Motor neuron (in vitro differentiated cells): ENCODE measurements at regions not wholly inside any gene's neighbourhood (a gene's known extent, or its start where the extent isn't known, plus 50 kb on each side); places are given as distances from the start of the nearest gene placed in this dataset.
A peak's percentile ranks its signal among the peaks of the same experiment; 100 is the strongest.
"Not testable (repeated sequence)": the region's sequence is repeated elsewhere in the genome, so short reads cannot be mapped to it uniquely, and the experiment has no call there.

ENCODE experiments used
- ATAC-seq, 8 experiments: fragments of 200-7000 bp; cut with Tn5 transposase; replicated peaks in 6 of 8; 2 replicates each; pipeline ENCODE4 v1.8.0; 2021; ENCODE audit warnings: mild to moderate bottlenecking in 8 of 8, moderate library complexity in 8 of 8
- H3K27ac ChIP-seq, 2 donors: fragments of 250-450 bp; sonication (Bioruptor Pico); 2 replicates each; pipeline ENCODE4 v1.9.0; 2021; ENCODE audit warnings: antibody characterized with exemption in 2 of 2, mild to moderate bottlenecking in 2 of 2, moderate library complexity in 1 of 2
- H3K4me1 ChIP-seq, 2 donors: fragments of 250-450 bp; sonication (Bioruptor Pico); replicated peaks in 1 of 2; 2 replicates each; pipeline ENCODE4 v1.6.1; 2021; ENCODE audit warnings: antibody characterized with exemption in 2 of 2, mild to moderate bottlenecking in 2 of 2, moderate library complexity in 1 of 2
- H3K4me3 ChIP-seq, 5 donors: fragments of 250-450 bp; sonication (Bioruptor Pico); 2 replicates each; pipeline ENCODE4 v1.9.0; 2021; ENCODE audit warnings: antibody characterized with exemption in 5 of 5, mild to moderate bottlenecking in 5 of 5, moderate library complexity in 4 of 5
- WGBS, 10 experiments: fragments of 450-650 bp; shearing (Covaris generic); methylation state at CpG; one replicate each; pipeline ENCODE4 v1.0.0; 2022; 5-methylcytosine and 5-hydroxymethylcytosine counted together
- in situ Hi-C, 9 experiments: fragments of 400-800 bp; cut with MboI; loops; one replicate each; pipeline ENCODE4 v1.15.0; 2021; ENCODE audit warnings: low sequenced_read_pairs in 9 of 9, low pct_unique_long_range_greater_than_20kb in 2 of 9; ENCODE audit not compliant: unreplicated experiment in 9 of 9

GRCh38 chr11:98732947-98733346 is 287.8 kb upstream of the CNTN5 start:
- 0 to 100% (median 89%) methylated on average over 1 of the region's 1 CpG; no CpG with 5 or more reads in 5 of the 10 experiments for WGBS, 10 experiments

DNA sequence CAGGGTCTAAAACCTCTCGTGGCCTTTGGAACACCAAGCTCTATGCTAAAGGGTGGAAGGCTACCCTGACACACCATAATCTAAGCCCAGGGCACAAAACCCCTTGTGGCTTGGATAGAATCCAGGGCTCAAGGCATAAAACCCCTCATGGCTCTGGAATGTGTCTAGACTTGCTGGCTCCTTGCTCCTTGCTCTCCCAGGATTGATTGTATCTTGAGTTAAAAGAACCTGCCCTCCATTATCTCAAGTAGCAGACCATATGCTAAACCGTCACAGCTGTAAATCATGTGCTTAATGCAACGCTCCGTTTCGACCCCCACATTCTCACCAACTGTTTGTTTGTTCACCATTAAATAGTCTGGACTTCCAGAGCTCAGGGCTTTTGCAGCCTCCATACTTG is 287.4 kb upstream of the CNTN5 start:
- ATAC-seq, in situ Hi-C loops: not testable (repeated sequence)

More at GRCh38 chr11:98732947-98733346, 287.8 kb upstream of the CNTN5 start:
- Histone ChIP-seq H3K4me1 (no peaks in the 10 kb centered on the region), H3K27ac (no peak overlapping the region), H3K4me3 (no peak overlapping the region)
- no peak for ATAC-seq
- in situ Hi-C loops = no loop called here

DNA sequence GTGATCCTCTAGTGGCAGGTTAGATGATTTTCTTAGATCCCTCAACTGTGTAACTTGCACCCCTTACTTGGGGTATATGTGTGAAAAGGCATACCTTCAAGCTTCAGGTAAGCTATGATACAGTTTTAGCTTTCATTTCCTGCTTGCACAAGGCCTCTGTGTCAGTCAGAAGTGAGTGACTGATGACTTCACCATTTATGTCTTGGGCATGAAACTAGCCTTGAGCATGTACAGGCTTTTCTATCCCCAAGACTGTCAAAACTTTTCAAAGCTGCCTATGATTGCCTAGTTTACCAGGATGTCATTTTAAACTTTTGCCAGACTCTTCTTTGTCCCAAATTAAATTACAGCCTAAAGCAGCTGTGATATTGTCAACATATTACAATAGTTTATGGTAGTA is 286.1 kb upstream of the CNTN5 start:
- no peak overlapping the region for H3K4me3 ChIP-seq
- in situ Hi-C loops = no loop called here
- no peak overlapping the region for H3K27ac ChIP-seq
- ATAC-seq = no peak
- H3K4me1 ChIP-seq = no peaks in the 10 kb centered on the region

More for the DNA sequence above, 287.4 kb upstream of the CNTN5 start:
- H3K27ac ChIP-seq, H3K4me1 ChIP-seq, H3K4me3 ChIP-seq: not testable (repeated sequence)
- 0 to 80% (median 12%) methylated on average over 1 to 5 of the region's 5 CpGs; no CpG with 5 or more reads in 1 of the 10 experiments for WGBS, 10 experiments

DNA sequence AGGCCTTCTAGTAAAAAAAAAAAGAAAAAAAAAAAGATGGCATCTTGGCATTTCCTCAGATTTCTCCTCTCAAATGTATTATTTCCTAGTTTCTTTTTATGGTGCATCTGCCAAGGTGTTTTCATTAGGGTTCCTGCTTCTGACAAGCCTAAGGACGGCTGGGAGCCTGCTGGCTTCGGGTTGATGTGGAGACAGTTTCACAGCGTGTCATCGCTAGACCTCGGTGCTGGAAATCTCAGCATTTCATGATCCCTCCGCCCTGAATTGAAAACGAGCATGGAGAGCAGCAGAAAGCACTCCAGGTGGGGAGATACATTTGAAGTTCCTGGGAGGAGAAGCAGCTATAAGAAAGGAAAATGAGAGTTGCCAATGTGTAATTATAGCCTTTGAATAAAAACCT is 283.9 kb upstream of the CNTN5 start:
- in situ Hi-C loops = no loop called here
- WGBS, 10 experiments = 22 to 96% (median 86%) methylated on average over 3 to 7 of the region's 7 CpGs; no CpG with 5 or more reads in 3 of the 10 experiments
- no peak overlapping the region for H3K4me3 ChIP-seq
- no peaks in the 10 kb centered on the region for H3K4me1 ChIP-seq
- no peak overlapping the region for H3K27ac ChIP-seq
- no peak for ATAC-seq

GRCh38 chr11:98740321-98740720 is 280.4 kb upstream of the CNTN5 start:
- in situ Hi-C loops = no loop called here
- no peak for ATAC-seq
- Histone ChIP-seq H3K4me1 (no peaks in the 10 kb centered on the region), H3K27ac (no peak overlapping the region), H3K4me3 (no peak overlapping the region)

DNA sequence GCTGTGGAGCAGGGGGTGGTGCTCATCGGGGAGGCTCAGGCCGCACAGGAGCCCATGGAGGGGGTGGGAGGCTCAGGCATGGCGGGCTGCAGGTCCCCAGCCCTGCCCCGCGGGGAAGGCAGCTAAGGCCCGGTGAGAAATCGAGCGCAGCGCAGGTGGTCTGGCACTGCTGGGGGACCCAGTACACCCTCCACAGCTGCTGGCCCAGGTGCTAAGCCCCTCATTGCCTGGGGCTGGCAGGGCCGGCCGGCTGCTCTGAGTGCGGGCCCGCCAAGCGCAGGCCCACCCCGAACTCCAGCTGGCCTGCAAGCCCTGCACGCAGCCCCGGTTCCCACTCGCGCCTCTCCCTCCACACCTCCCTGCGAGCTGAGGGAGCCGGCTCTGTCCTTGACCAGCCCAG is 257.3 kb upstream of the CNTN5 start:
- 100% methylated on average over 2 of the region's 21 CpGs; no CpG with 5 or more reads in 9 of the 10 experiments for WGBS, 10 experiments

DNA sequence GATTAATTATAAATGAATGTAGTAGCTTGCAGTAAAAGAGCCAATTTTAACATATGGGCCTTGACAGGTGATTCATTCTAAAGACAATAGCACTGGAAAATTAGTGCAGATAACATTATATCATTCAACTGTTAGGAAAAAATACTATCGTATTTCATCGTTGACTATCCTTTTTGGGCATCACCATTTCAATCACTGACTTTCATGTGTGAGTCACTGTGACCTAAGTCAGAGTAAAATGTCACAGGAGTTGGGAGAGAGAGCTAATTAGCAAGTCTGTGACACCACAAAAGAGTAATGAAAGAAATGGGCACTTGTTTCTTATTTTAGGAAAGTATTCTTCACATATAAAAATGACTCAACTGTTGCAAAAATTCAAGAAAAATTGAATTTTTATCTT is 253.8 kb upstream of the CNTN5 start:
- Histone ChIP-seq H3K4me3 (no peak overlapping the region), H3K27ac (no peak overlapping the region), H3K4me1 (no peaks in the 10 kb centered on the region)
- ATAC-seq = peak in 5 of 8 experiments; percentile 63 to 79 (median 73)
- 0 to 49% (median 20%) methylated on average over 1 to 2 of the region's 2 CpGs; no CpG with 5 or more reads in 1 of the 10 experiments for WGBS, 10 experiments
- in situ Hi-C loops = no loop called here

More for the DNA sequence above, 257.3 kb upstream of the CNTN5 start:
- H3K4me1 ChIP-seq, H3K4me3 ChIP-seq, ATAC-seq, in situ Hi-C loops, H3K27ac ChIP-seq: not testable (repeated sequence)

GRCh38 chr11:98770046-98770445 is 250.7 kb upstream of the CNTN5 start:
- H3K4me3 ChIP-seq, ATAC-seq, H3K4me1 ChIP-seq, H3K27ac ChIP-seq, in situ Hi-C loops: not testable (repeated sequence)
- no CpG with 5 or more reads among the region's 29 CpGs for WGBS, 10 experiments

DNA sequence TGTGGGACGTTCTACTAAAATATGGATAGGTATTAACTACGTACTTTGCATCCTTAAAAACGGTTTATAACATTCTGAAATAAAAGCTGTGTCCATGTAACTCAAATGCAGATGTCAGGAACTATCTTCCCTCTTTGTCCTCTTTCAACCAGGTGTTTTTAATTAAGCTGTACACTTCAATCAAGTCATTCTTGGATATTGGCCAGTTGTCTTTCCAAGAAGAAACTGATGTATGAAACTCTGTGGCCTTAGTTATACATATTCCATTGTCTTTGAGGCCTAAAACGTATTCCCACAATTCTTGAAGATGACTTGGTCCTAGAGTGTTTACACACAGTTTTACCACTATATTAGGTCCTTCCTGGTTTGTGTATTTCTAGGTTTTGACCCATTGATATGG is 249.0 kb upstream of the CNTN5 start:
- WGBS, 10 experiments = 0 to 100% (median 78%) methylated on average over 1 to 4 of the region's 4 CpGs
- in situ Hi-C loops = no loop called here
- H3K27ac ChIP-seq = no peak overlapping the region
- no peaks in the 10 kb centered on the region for H3K4me1 ChIP-seq
- no peak for ATAC-seq
- no peak overlapping the region for H3K4me3 ChIP-seq

- no peak overlapping the region for H3K4me3 ChIP-seq
- in situ Hi-C loops = no loop called here
- no peaks in the 10 kb centered on the region for H3K4me1 ChIP-seq
- no peak for ATAC-seq
- no peak overlapping the region for H3K27ac ChIP-seq
- WGBS, 10 experiments = 0 to 90% (median 79%) methylated on average over 1 to 2 of the region's 2 CpGs
These were observed 247.9 kb upstream of the CNTN5 start for GRCh38 chr11:98772893-98773292.

- WGBS, 10 experiments = 0 to 100% (median 53%) methylated on average over 1 to 2 of the region's 2 CpGs; no CpG with 5 or more reads in 4 of the 10 experiments
These were observed 227.5 kb upstream of the CNTN5 start for GRCh38 chr11:98793276-98793675.

DNA sequence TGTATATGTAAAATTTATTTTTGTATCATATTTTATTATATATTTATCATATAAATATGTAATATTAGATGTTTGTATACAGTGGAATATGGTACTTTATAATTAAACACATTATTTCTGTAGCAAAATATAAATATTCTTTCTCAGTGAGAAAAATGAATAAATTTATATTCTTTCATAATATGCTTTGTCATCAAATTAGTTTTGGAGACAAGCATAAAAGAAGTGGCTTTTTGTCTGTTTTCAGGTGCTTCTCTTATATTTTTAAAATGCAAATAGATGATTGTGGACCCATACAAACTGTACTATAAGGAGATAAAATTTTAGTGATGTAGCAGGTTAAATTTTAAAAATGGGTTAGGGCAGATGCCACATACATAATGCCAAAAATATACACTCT is 222.4 kb upstream of the CNTN5 start:
- in situ Hi-C loops = no loop called here
- Histone ChIP-seq H3K4me3 (no peak overlapping the region), H3K4me1 (peaks cover 0 to 4% of the 10 kb centered on the region in 2 donors), H3K27ac (no peak overlapping the region)
- ATAC-seq = no peak

More at GRCh38 chr11:98793276-98793675, 227.5 kb upstream of the CNTN5 start:
- peaks cover 0 to 4% of the 10 kb centered on the region in 2 donors for H3K4me1 ChIP-seq
- no peak for ATAC-seq
- H3K27ac ChIP-seq = no peak overlapping the region
- in situ Hi-C loops = no loop called here
- H3K4me3 ChIP-seq = no peak overlapping the region

DNA sequence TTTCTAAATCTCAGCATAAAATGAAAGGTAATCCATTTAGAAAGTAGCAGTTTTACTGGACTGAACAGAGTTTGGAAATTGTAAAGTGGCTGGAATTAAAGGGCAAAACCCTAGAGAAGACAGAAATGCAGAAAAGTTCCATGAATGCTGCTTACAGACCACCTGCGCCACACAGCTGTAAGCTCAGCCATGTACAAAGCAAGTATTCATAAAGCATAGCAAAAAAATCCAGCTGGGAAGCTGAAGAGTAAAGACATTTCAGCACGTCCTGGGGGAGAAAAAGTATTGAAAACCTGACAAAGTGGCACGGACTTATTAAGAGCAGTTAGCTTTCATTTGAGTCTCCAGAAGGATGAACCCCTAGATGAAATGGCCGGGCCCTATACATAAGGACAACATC is 220.1 kb upstream of the CNTN5 start:
- in situ Hi-C loops = no loop called here
- Histone ChIP-seq H3K4me1 (peaks cover 0 to 4% of the 10 kb centered on the region in 2 donors), H3K4me3 (no peak overlapping the region), H3K27ac (no peak overlapping the region)
- 0 to 100% (median 78%) methylated on average over 1 to 4 of the region's 4 CpGs for WGBS, 10 experiments
- ATAC-seq = no peak

GRCh38 chr11:98828986-98829708 is 191.6 kb upstream of the CNTN5 start:
- 100% methylated on average over 1 of the region's 1 CpG; no CpG with 5 or more reads in 6 of the 10 experiments for WGBS, 10 experiments
- in situ Hi-C loops = no loop called here
- Histone ChIP-seq H3K4me1 (no peaks in the 10 kb centered on the region), H3K4me3 (no peak overlapping the region), H3K27ac (no peak overlapping the region)
- ATAC-seq = no peak
